ENCODE measurements at regions not wholly inside any gene's neighbourhood (a gene's known extent, or its start where the extent isn't known, plus 50 kb on each side); places are given as distances from the start of the nearest gene placed in this dataset.

- TF ChIP-seq SUZ12 (IDR thresholded peaks at IDR 0.05; ENCODE audit: extremely low read depth, insufficient read depth, insufficient read length) (no peak), ZNF274 (IDR thresholded peaks at IDR 0.05; ENCODE audit: low read depth, low read length) (no peak)
Measured at GRCh38 chr11:111086058-111086457, 159.5 kb upstream of the POU2AF2 start.
